IMR-90 (cell line): ENCODE measurements at regions not wholly inside any gene's neighbourhood (a gene's known extent, or its start where the extent isn't known, plus 50 kb on each side); places are given as distances from the start of the nearest gene placed in this dataset.

Experiments used
- CEBPB ChIP-seq: IDR thresholded peaks from 2 replicates; pipeline ENCODE4 v1.6.1; 2012; ENCODE audit warnings: low read depth, low read length, improper control_type of control experiment
- CHD1 ChIP-seq: IDR thresholded peaks from 2 replicates; pipeline ENCODE4 v1.6.1; 2012; ENCODE audit warnings: low read depth, low read length, improper control_type of control experiment
- FOS ChIP-seq: fragments of 150-350 bp; IDR thresholded peaks from 2 replicates; pipeline ENCODE4 v1.6.1; 2016; ENCODE audit warnings: low read depth, low read length
- MAFK ChIP-seq: IDR thresholded peaks from 2 replicates; pipeline ENCODE4 v1.6.1; 2012; ENCODE audit warnings: low read depth, low read length, improper control_type of control experiment
- MXI1 ChIP-seq: IDR thresholded peaks from 2 replicates; pipeline ENCODE4 v1.6.1; 2012; ENCODE audit warnings: low read depth, mild to moderate bottlenecking, low read length, moderate library complexity, borderline replicate concordance
- POLR2A ChIP-seq: IDR thresholded peaks from 2 replicates; pipeline ENCODE4 v1.6.1; 2012; ENCODE audit warnings: mild to moderate bottlenecking, low read depth, low read length
- RAD21 ChIP-seq: IDR thresholded peaks from 2 replicates; pipeline ENCODE4 v1.6.1; 2012; ENCODE audit warnings: low read length, improper control_type of control experiment
- RCOR1 ChIP-seq: IDR thresholded peaks from 2 replicates; pipeline ENCODE4 v1.6.1; 2012; ENCODE audit warnings: mild to moderate bottlenecking, low read length, improper control_type of control experiment; ENCODE audit not compliant: insufficient replicate concordance
- RFX5 ChIP-seq: IDR thresholded peaks from 2 replicates; pipeline ENCODE4 v1.8.0; 2012; ENCODE audit warnings: low read depth, mild to moderate bottlenecking, low read length, moderate library complexity
- SMC3 ChIP-seq: fragments of 150-350 bp; IDR thresholded peaks from 2 replicates; pipeline ENCODE4 v1.6.1; 2016; ENCODE audit warnings: low read depth, mild to moderate bottlenecking, antibody characterized with exemption, low read length, moderate library complexity
- TF ChIP-seq, protein P1 (sequence below): conservative IDR thresholded peaks from 2 replicates; pipeline ENCODE4 v1.5.1; 2012; ENCODE audit warnings: mild to moderate bottlenecking, low read depth, low read length, improper control_type of control experiment
- TF ChIP-seq, protein P2 (sequence below): fragments of 150-350 bp; IDR thresholded peaks from 2 replicates; pipeline ENCODE4 v1.6.1; 2017; ENCODE audit warnings: mild to moderate bottlenecking, antibody characterized with exemption, low read length, low read depth
- TF ChIP-seq, protein P3 (sequence below): fragments of 150-350 bp; IDR thresholded peaks from 2 replicates; pipeline ENCODE4 v1.6.1; 2016; ENCODE audit warnings: low read depth, mild to moderate bottlenecking, low read length, moderate library complexity, borderline replicate concordance

DNA sequence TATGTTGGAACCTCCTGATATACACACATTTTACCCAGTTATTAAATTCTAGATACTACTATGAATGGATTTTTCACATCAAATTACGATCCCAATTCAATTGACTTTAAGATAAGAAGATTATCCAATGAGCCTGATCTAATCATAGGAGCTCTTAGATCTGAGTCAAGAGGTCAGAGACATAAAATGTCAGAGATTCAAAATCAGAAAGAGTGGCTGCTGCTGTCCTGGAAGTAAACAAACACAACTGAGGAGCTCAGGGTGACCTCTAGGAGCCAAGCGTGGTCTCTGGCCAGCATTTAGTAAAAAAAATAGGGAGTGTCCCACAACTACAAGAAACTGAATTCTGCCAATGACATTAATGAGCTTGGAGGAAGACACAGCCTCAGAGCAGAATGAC, 557.1 kb upstream of the CBLB start:
- TF ChIP-seq MXI1: no peak
- no peak for TF ChIP-seq FOS
- no peak for TF ChIP-seq RAD21
- TF ChIP-seq, protein P1, sequence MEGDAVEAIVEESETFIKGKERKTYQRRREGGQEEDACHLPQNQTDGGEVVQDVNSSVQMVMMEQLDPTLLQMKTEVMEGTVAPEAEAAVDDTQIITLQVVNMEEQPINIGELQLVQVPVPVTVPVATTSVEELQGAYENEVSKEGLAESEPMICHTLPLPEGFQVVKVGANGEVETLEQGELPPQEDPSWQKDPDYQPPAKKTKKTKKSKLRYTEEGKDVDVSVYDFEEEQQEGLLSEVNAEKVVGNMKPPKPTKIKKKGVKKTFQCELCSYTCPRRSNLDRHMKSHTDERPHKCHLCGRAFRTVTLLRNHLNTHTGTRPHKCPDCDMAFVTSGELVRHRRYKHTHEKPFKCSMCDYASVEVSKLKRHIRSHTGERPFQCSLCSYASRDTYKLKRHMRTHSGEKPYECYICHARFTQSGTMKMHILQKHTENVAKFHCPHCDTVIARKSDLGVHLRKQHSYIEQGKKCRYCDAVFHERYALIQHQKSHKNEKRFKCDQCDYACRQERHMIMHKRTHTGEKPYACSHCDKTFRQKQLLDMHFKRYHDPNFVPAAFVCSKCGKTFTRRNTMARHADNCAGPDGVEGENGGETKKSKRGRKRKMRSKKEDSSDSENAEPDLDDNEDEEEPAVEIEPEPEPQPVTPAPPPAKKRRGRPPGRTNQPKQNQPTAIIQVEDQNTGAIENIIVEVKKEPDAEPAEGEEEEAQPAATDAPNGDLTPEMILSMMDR: no peak
- TF ChIP-seq POLR2A: no peak
- no peak for TF ChIP-seq MAFK
- TF ChIP-seq, protein P2, sequence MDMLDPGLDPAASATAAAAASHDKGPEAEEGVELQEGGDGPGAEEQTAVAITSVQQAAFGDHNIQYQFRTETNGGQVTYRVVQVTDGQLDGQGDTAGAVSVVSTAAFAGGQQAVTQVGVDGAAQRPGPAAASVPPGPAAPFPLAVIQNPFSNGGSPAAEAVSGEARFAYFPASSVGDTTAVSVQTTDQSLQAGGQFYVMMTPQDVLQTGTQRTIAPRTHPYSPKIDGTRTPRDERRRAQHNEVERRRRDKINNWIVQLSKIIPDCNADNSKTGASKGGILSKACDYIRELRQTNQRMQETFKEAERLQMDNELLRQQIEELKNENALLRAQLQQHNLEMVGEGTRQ: no peak
- no peak for TF ChIP-seq SMC3
- TF ChIP-seq RFX5: no peak
- TF ChIP-seq RCOR1: no peak
- TF ChIP-seq CHD1: no peak
- TF ChIP-seq, protein P3, sequence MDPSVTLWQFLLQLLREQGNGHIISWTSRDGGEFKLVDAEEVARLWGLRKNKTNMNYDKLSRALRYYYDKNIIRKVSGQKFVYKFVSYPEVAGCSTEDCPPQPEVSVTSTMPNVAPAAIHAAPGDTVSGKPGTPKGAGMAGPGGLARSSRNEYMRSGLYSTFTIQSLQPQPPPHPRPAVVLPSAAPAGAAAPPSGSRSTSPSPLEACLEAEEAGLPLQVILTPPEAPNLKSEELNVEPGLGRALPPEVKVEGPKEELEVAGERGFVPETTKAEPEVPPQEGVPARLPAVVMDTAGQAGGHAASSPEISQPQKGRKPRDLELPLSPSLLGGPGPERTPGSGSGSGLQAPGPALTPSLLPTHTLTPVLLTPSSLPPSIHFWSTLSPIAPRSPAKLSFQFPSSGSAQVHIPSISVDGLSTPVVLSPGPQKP: no peak
- TF ChIP-seq CEBPB: no peak
